DOHH2 (cell line): ENCODE measurements at regions not wholly inside any gene's neighbourhood (a gene's known extent, or its start where the extent isn't known, plus 50 kb on each side); places are given as distances from the start of the nearest gene placed in this dataset.

Experiments
- CTCF ChIP-seq: fragments of 200-600 bp; sonication (generic); IDR thresholded peaks from one replicate; pipeline ENCODE4 v1.5.1; 2014; ENCODE audit warnings: antibody characterized with exemption, mild to moderate bottlenecking, low read depth, low read length; ENCODE audit not compliant: poor library complexity, severe bottlenecking
- EZH2phosphoT487 ChIP-seq: fragments of 200-600 bp; sonication (generic); IDR thresholded peaks from 2 replicates; pipeline ENCODE4 v1.6.1; 2017; ENCODE audit warnings: borderline replicate concordance, mild to moderate bottlenecking, antibody characterized with exemption, low read length, moderate library complexity, mixed read lengths

GRCh38 chrX:65196758-65197360, 220.6 kb upstream of the ZC4H2 start:
- no peak for TF ChIP-seq CTCF
- no peak for TF ChIP-seq EZH2phosphoT487
